ENCODE measurements at regions not wholly inside any gene's neighbourhood (a gene's known extent, or its start where the extent isn't known, plus 50 kb on each side); places are given as distances from the start of the nearest gene placed in this dataset.

- DNase-seq (ENCODE audit: extremely low spot score), result no peak
- ChIA-PET POLR2A (no interaction called here), CTCF (no interaction called here)
- no peak for TF ChIP-seq SP1 (IDR thresholded peaks at IDR 0.05)
- TF ChIP-seq HDGF (IDR thresholded peaks at IDR 0.05; ENCODE audit: borderline replicate concordance), result no peak
- TF ChIP-seq NFRKB (IDR thresholded peaks at IDR 0.05), result no peak
- TF ChIP-seq FOXM1 (IDR thresholded peaks at IDR 0.05; ENCODE audit: borderline replicate concordance), result no peak
- TF ChIP-seq FOXK2 (IDR thresholded peaks at IDR 0.05), result no peak
- TF ChIP-seq ZNF384 (IDR thresholded peaks at IDR 0.05), result no peak
- no peak for TF ChIP-seq BHLHE40 (IDR thresholded peaks at IDR 0.05; ENCODE audit: borderline replicate concordance)
- no peak for TF ChIP-seq FOXA1 (IDR thresholded peaks at IDR 0.05)
- no peak for TF ChIP-seq CTBP1 (IDR thresholded peaks at IDR 0.05; ENCODE audit: borderline replicate concordance)
- no peak for TF ChIP-seq LEF1 (IDR thresholded peaks at IDR 0.05; ENCODE audit: borderline replicate concordance)
- TF ChIP-seq PKNOX1 (IDR thresholded peaks at IDR 0.05), result no peak
- no peak for TF ChIP-seq SUZ12 (IDR thresholded peaks at IDR 0.05)
- TF ChIP-seq ELF4 (IDR thresholded peaks at IDR 0.05), result no peak
- no peak for TF ChIP-seq ARNT (IDR thresholded peaks at IDR 0.05)
- no peak for TF ChIP-seq TARDBP (IDR thresholded peaks at IDR 0.05)
- no peak for TF ChIP-seq L3MBTL2 (conservative IDR thresholded peaks at IDR 0.05)
Measured at GRCh38 chr1:208537198-208537597, 293.0 kb upstream of the PLXNA2 start.

GRCh38 chr1:208538078-208538477 lies 293.9 kb upstream of the PLXNA2 start:
- ChIA-PET POLR2A (no interaction called here), CTCF (no interaction called here)
- TF ChIP-seq ARNT (IDR thresholded peaks at IDR 0.05), result no peak
- TF ChIP-seq FOXA1 (IDR thresholded peaks at IDR 0.05), result no peak
- no peak for TF ChIP-seq FOXK2 (IDR thresholded peaks at IDR 0.05)
- no peak for TF ChIP-seq BHLHE40 (IDR thresholded peaks at IDR 0.05; ENCODE audit: borderline replicate concordance)
- no peak for TF ChIP-seq L3MBTL2 (conservative IDR thresholded peaks at IDR 0.05)
- TF ChIP-seq FOXM1 (IDR thresholded peaks at IDR 0.05; ENCODE audit: borderline replicate concordance), result no peak
- TF ChIP-seq TARDBP (IDR thresholded peaks at IDR 0.05), result no peak
- TF ChIP-seq CTBP1 (IDR thresholded peaks at IDR 0.05; ENCODE audit: borderline replicate concordance), result no peak
- TF ChIP-seq SP1 (IDR thresholded peaks at IDR 0.05), result no peak
- no peak for TF ChIP-seq SUZ12 (IDR thresholded peaks at IDR 0.05)
- TF ChIP-seq LEF1 (IDR thresholded peaks at IDR 0.05; ENCODE audit: borderline replicate concordance), result no peak
- TF ChIP-seq NFRKB (IDR thresholded peaks at IDR 0.05), result no peak
- no peak for DNase-seq (ENCODE audit: extremely low spot score)

GRCh38 chr1:208538587-208538986 lies 294.4 kb upstream of the PLXNA2 start:
- POLR2A ChIA-PET, result no interaction called here
- no peak for TF ChIP-seq HDGF (IDR thresholded peaks at IDR 0.05; ENCODE audit: borderline replicate concordance)
- TF ChIP-seq ARNT (IDR thresholded peaks at IDR 0.05), result no peak
- no peak for TF ChIP-seq PKNOX1 (IDR thresholded peaks at IDR 0.05)
- TF ChIP-seq LEF1 (IDR thresholded peaks at IDR 0.05; ENCODE audit: borderline replicate concordance), result no peak
- no peak for TF ChIP-seq L3MBTL2 (conservative IDR thresholded peaks at IDR 0.05)
- TF ChIP-seq TARDBP (IDR thresholded peaks at IDR 0.05), result no peak
- TF ChIP-seq FOXA1 (IDR thresholded peaks at IDR 0.05), result no peak
- TF ChIP-seq ZNF384 (IDR thresholded peaks at IDR 0.05), result no peak
- TF ChIP-seq ELF4 (IDR thresholded peaks at IDR 0.05), result no peak
- TF ChIP-seq FOXK2 (IDR thresholded peaks at IDR 0.05), result no peak
- no peak for TF ChIP-seq BHLHE40 (IDR thresholded peaks at IDR 0.05; ENCODE audit: borderline replicate concordance)
- TF ChIP-seq SP1 (IDR thresholded peaks at IDR 0.05), result no peak
- TF ChIP-seq FOXM1 (IDR thresholded peaks at IDR 0.05; ENCODE audit: borderline replicate concordance), result no peak
- no peak for TF ChIP-seq NFRKB (IDR thresholded peaks at IDR 0.05)
- DNase-seq (ENCODE audit: extremely low spot score), result no peak
- CTCF ChIA-PET, result no interaction called here

GRCh38 chr1:208540724-208541123 lies 296.5 kb upstream of the PLXNA2 start:
- CTCF ChIA-PET, result no interaction called here
- DNase-seq (ENCODE audit: extremely low spot score), result no peak
- TF ChIP-seq L3MBTL2 (conservative IDR thresholded peaks at IDR 0.05), result no peak
- TF ChIP-seq PKNOX1 (IDR thresholded peaks at IDR 0.05), result no peak
- no peak for TF ChIP-seq SUZ12 (IDR thresholded peaks at IDR 0.05)
- no peak for TF ChIP-seq FOXA1 (IDR thresholded peaks at IDR 0.05)
- TF ChIP-seq SP1 (IDR thresholded peaks at IDR 0.05), result no peak
- TF ChIP-seq LEF1 (IDR thresholded peaks at IDR 0.05; ENCODE audit: borderline replicate concordance), result no peak
- no peak for TF ChIP-seq TARDBP (IDR thresholded peaks at IDR 0.05)
- no peak for TF ChIP-seq NFRKB (IDR thresholded peaks at IDR 0.05)
- TF ChIP-seq FOXK2 (IDR thresholded peaks at IDR 0.05), result no peak
- no peak for TF ChIP-seq ELF4 (IDR thresholded peaks at IDR 0.05)
- no peak for TF ChIP-seq BHLHE40 (IDR thresholded peaks at IDR 0.05; ENCODE audit: borderline replicate concordance)
- TF ChIP-seq ARNT (IDR thresholded peaks at IDR 0.05), result no peak
- TF ChIP-seq HDGF (IDR thresholded peaks at IDR 0.05; ENCODE audit: borderline replicate concordance), result no peak
- no peak for TF ChIP-seq FOXM1 (IDR thresholded peaks at IDR 0.05; ENCODE audit: borderline replicate concordance)
- no peak for TF ChIP-seq CTBP1 (IDR thresholded peaks at IDR 0.05; ENCODE audit: borderline replicate concordance)
- no peak for TF ChIP-seq ZNF384 (IDR thresholded peaks at IDR 0.05)
- POLR2A ChIA-PET, result no interaction called here

GRCh38 chr1:208541225-208541855 lies 297.2 kb upstream of the PLXNA2 start:
- DNase-seq (ENCODE audit: extremely low spot score), result no peak
- TF ChIP-seq FOXA1 (IDR thresholded peaks at IDR 0.05) (no peak), HDGF (IDR thresholded peaks at IDR 0.05; ENCODE audit: borderline replicate concordance) (no peak), NFRKB (IDR thresholded peaks at IDR 0.05) (no peak), PKNOX1 (IDR thresholded peaks at IDR 0.05) (no peak), TARDBP (IDR thresholded peaks at IDR 0.05) (no peak), ARNT (IDR thresholded peaks at IDR 0.05) (no peak), L3MBTL2 (conservative IDR thresholded peaks at IDR 0.05) (no peak), LEF1 (IDR thresholded peaks at IDR 0.05; ENCODE audit: borderline replicate concordance) (no peak), ZNF384 (IDR thresholded peaks at IDR 0.05) (no peak), FOXK2 (IDR thresholded peaks at IDR 0.05) (no peak), CTBP1 (IDR thresholded peaks at IDR 0.05; ENCODE audit: borderline replicate concordance) (no peak), SUZ12 (IDR thresholded peaks at IDR 0.05) (no peak), BHLHE40 (IDR thresholded peaks at IDR 0.05; ENCODE audit: borderline replicate concordance) (no peak), SP1 (IDR thresholded peaks at IDR 0.05) (no peak), ELF4 (IDR thresholded peaks at IDR 0.05) (no peak), FOXM1 (IDR thresholded peaks at IDR 0.05; ENCODE audit: borderline replicate concordance) (no peak)
- POLR2A ChIA-PET, result no interaction called here

More at GRCh38 chr1:208541225-208541855, 297.2 kb upstream of the PLXNA2 start:
- CTCF ChIA-PET, result interaction anchor here (0.8 kb wide), 1 partner anchor 113 kb away, joined by 3 read pairs; no protein-coding TSS in a partner anchor
